SU-DHL-6 (cell line): ENCODE measurements at regions not wholly inside any gene's neighbourhood (a gene's known extent, or its start where the extent isn't known, plus 50 kb on each side); places are given as distances from the start of the nearest gene placed in this dataset.

Experiments used
- CTCF ChIP-seq: fragments of 200-600 bp; sonication (generic); IDR thresholded peaks from one replicate; pipeline ENCODE4 v1.5.1; 2017; ENCODE audit warnings: antibody characterized with exemption, mild to moderate bottlenecking, low read length, moderate library complexity; ENCODE audit not compliant: insufficient read depth, poor library complexity, severe bottlenecking
- EZH2phosphoT487 ChIP-seq: fragments of 200-600 bp; sonication (generic), shearing (Covaris generic); conservative IDR thresholded peaks from 2 replicates; pipeline ENCODE4 v1.6.1; 2018; ENCODE audit warnings: mild to moderate bottlenecking, antibody characterized with exemption, low read length, moderate library complexity, mixed read lengths

GRCh38 chr1:157335056-157335455, 196.9 kb upstream of the ETV3 start:
- no peak for TF ChIP-seq EZH2phosphoT487
- TF ChIP-seq CTCF, result no peak
